ENCODE measurements at regions not wholly inside any gene's neighbourhood (a gene's known extent, or its start where the extent isn't known, plus 50 kb on each side); places are given as distances from the start of the nearest gene placed in this dataset.

DNA sequence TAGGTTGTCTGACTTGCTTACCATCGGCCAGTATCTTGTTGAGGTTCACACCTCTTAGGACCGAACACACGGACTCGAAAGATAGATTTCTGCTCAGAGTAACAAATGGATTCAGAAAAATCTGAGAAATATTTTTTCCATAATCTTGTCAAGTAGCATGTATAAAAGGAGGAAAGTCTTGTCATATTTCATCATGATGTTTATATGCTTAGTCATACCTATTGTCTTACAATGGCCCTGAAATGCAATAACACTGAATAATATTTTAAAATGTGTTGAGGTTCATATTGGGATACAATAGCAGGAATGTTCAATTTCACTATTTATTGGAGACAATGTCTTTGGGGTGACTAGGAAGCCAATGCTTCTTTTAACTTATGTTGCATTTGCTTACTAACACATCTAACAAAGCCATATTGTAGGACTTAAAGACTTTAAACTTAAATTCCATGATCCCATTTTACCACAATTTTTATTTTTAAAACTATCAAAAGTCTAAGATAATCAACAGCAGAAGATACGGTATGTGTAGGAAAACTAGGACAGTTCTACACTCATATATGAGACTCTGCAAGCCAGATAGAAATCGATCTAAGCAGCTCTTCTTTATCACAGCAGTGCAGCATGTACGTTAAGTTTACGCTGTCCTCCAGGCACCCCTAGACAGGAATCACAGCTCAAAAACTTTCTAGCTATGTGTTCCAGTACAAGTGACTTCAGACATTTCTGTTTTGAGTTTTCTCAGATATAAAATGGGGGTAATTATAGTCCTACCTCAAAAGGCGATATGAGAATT, 135.7 kb upstream of the CAV2 start (continued):
- TF ChIP-seq HDGF (IDR thresholded peaks at IDR 0.05) (no peak), ZNF274 (IDR thresholded peaks at IDR 0.05; ENCODE audit: insufficient read depth, insufficient read length) (no peak), JUNB (IDR thresholded peaks at IDR 0.05) (no peak)
- TF ChIP-seq, protein P1, sequence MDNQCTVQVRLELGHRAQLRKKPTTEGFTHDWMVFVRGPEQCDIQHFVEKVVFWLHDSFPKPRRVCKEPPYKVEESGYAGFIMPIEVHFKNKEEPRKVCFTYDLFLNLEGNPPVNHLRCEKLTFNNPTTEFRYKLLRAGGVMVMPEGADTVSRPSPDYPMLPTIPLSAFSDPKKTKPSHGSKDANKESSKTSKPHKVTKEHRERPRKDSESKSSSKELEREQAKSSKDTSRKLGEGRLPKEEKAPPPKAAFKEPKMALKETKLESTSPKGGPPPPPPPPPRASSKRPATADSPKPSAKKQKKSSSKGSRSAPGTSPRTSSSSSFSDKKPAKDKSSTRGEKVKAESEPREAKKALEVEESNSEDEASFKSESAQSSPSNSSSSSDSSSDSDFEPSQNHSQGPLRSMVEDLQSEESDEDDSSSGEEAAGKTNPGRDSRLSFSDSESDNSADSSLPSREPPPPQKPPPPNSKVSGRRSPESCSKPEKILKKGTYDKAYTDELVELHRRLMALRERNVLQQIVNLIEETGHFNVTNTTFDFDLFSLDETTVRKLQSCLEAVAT (IDR thresholded peaks at IDR 0.05) = no peak

DNA sequence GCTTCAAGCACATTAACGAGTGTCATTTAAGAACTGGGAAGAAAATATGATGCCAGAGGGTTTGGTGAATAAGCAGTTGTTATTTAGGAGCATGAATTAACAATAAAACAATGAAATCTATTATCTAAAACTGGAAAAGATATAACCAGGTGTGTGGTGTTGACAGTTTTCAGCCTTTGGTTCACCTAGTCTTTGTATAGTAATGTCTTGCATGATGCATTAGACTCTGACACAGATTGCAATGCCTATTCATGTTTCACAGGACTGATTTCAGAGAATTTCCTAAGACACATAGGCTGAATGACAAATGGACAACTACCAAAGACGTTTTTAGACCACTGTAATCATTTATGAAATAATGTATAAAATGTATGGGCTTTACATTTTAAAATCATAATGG, 135.1 kb upstream of the CAV2 start:
- intact Hi-C loops (cut with micrococcal nuclease; ENCODE audit: unreplicated experiment) (no loop called here), in situ Hi-C loops (cut with MboI) (no loop called here)
- H3K4me3 ChIP-seq = no peak overlapping the region
- H3K36me3 ChIP-seq (ENCODE audit: control insufficient read depth in 2 of 2, insufficient read depth in 2 of 2, low read length in 1 of 2) = no peaks in the 10 kb centered on the region
- 0% methylated on average over 2 of the region's 2 CpGs for WGBS (ENCODE audit: insufficient coverage, insufficient replicate concordance, low lambda C conversion rate, missing lambda C conversion rate)
- H3K9me3 ChIP-seq (replicated peaks; ENCODE audit: control insufficient read depth, insufficient read depth, low read length) = no peaks in the 10 kb centered on the region
- no peaks in the 10 kb centered on the region for H3K27me3 ChIP-seq (replicated peaks in 1 of 2; ENCODE audit: control insufficient read depth in 2 of 2, insufficient read depth in 2 of 2, low read length in 1 of 2)
- no peak overlapping the region for H3K9ac ChIP-seq (ENCODE audit: control insufficient read depth, insufficient read depth, low read length)
- no peaks in the 10 kb centered on the region for H3K79me2 ChIP-seq (ENCODE audit: control insufficient read depth, insufficient read depth, low read length)
- ChIA-PET RAD21 (ENCODE audit: unreplicated experiment) (no interaction called here), SMC1A (ENCODE audit: uncharacterized antibody, unreplicated experiment) (interaction anchor here (1.5 kb wide), 1 partner anchor 227 kb away, joined by 9 read pairs; no protein-coding TSS in a partner anchor), POLR2A (no interaction called here), CTCF (no interaction called here)
- TF ChIP-seq EGR1 (IDR thresholded peaks at IDR 0.05; ENCODE audit: borderline replicate concordance in 1 of 2, low read depth in 2 of 2, low read length in 2 of 2) = no peak
- no peak overlapping the region for H3K27ac ChIP-seq (ENCODE audit: control insufficient read depth, insufficient read depth)
- no peaks in the 10 kb centered on the region for H3K4me1 ChIP-seq (ENCODE audit: control insufficient read depth, insufficient read depth, low read length)
- FAIRE-seq = no peak
- no peak overlapping the region for H3K4me2 ChIP-seq (ENCODE audit: control insufficient read depth, insufficient read depth)
- ATAC-seq = no peak
- no TSS peak for BruUV-seq (replicated peaks)
- no peak overlapping the region for H2AFZ ChIP-seq (ENCODE audit: control insufficient read depth, low read depth, low read length)
- H4K20me1 ChIP-seq (ENCODE audit: control insufficient read depth, insufficient read depth) = no peaks in the 10 kb centered on the region
- DNase-seq (ENCODE audit: low read depth, low spot score) = no peak
